ENCODE measurements at regions not wholly inside any gene's neighbourhood (a gene's known extent, or its start where the extent isn't known, plus 50 kb on each side); places are given as distances from the start of the nearest gene placed in this dataset.

GRCh38 chr1:208807446-208808127 lies 563.4 kb upstream of the PLXNA2 start:
- no peak for FAIRE-seq

GRCh38 chr1:208808301-208808700 lies 564.1 kb upstream of the PLXNA2 start:
- FAIRE-seq = no peak

GRCh38 chr1:208809876-208810275 lies 565.7 kb upstream of the PLXNA2 start:
- FAIRE-seq = no peak

GRCh38 chr1:208818770-208819445 lies 574.7 kb upstream of the PLXNA2 start:
- no peak for FAIRE-seq

DNA sequence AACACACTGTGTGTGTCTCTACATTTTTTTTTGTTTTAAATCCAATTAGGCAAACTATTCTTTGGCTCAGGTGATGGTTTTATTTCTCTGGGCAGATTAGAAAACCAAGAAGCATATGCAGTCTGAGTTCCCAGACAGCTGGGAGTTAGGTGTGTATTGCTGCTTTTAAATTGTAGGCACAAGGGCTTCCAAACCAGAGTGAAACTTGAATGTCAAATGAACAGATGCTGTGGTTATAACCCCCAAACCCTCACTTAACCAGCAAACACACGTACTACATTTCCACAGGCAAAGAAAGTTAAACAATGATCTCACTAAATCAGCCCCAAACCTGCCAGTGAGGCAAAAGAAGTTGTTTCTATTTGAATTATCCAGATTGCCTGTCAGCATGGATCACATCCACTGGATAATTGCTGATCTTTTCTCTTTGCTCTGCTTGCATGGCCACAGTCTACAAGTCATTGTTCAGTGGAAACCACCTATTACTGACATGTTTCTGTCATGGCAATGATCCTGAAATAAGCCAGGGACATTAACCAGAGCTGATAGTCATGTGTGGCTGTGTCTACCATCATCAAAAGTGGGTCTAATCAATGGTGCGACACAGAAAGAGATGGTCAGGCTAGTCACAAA lies 576.5 kb upstream of the PLXNA2 start:
- no peak for FAIRE-seq

- FAIRE-seq = no peak
Observed at GRCh38 chr1:208821939-208822338, 577.8 kb upstream of the PLXNA2 start.

DNA sequence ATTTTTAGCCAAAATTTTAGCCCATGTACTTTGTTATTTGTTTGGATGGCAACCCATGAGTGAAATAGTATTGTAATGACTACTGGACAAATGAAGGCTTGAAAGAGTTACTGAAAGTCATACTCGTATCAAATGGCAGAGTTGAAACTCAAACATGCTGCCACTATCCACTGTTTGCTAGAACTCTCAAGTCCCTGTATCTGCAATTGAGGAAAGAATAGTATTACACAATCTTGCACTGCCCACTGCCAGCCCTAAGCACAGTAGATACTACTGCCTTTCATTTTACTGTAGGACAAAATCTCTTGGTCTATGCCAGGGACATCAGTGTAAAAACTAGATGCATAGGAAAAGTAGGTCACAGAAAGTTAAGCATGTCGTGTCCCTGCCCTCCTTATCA lies 581.1 kb upstream of the PLXNA2 start:
- FAIRE-seq = no peak

DNA sequence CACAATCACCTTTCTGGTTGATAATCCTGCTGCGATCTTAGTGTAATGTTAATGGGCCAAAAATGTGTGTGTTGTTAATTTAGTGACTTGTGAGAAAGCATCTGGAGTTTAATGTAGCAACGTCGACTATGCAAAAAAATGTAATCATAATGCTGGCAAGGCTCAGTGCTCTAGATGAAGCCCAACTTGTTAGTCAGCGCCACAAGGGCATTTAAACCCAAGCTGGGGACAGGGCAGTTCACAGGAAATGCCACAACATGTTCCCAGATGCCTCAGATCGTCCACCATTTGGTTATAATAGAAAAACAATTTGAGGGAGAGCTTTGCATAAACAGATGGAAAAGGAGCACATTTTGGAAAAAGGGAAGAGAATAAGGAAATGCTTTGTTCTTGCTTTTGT lies 585.4 kb upstream of the PLXNA2 start:
- FAIRE-seq = no peak

DNA sequence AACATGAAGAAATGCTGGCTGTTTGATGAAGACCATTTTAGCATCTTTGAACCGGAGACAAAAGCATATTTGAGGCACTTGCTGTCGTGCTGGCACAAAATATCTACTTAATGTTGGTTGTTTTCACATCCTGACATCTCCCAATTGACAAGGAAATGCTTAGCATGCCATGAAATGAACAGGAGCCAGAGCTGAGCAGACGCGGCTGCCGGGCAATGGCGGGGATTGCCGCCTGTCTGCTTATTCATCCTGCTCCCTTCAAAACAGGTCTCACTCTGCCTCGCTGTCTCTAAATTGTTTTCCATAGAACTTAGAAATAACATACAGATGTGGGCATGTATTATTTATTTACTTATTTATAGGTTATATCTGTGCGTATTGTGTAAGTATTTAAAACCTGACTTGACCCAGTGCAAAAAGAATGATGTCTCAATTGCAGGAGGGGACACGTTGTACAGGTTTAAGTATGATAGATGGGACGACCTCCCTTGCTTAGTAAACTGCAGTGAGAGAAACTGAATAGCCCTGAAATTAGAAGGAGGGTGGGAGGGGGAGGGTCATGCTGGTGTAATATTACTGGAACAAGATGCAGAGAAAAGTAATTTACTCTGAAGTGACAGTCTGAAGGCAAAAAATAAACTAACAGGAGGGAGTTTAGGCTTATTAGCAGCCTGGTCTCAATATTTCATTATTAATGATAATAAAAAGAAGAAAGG lies 590.4 kb upstream of the PLXNA2 start:
- no peak for FAIRE-seq

DNA sequence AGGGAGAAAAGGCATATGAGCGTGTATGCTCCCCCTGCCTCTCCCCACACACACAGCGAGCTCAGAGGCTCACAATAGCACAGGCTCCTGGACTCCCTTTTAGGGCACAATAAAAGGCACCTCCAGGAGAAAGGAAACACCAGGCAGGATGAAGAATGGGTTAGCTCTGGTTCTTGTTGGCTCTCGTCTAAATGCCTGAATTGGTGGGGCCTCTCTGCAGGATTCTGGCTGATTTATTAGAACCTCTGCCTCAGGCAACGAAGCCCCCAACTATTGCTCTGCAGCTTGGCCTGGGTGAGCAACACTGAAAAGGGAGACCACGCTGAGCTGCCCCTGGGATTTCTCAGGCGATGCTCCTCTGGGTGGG lies 590.9 kb upstream of the PLXNA2 start:
- no peak for FAIRE-seq

GRCh38 chr1:208835781-208836180 lies 591.6 kb upstream of the PLXNA2 start:
- no peak for FAIRE-seq

DNA sequence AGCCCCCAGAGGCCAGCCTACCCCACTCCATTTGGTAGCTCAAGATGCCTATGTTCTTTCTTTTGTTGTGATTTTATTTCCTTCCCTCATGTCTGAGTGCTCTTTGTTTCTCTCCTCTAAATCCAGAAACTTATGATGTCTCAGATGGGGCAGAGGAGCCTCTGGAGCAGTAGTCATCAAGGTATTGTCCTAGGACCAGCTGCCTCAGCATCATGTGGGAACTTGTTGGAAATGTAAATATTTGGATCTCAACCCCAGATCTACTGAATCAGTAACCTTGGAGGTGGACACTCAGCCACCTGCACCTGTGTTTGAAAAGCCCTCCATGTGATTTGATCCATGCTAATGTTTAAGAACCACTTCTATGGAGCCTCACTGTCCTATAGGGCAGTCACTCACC lies 593.1 kb upstream of the PLXNA2 start:
- no peak for FAIRE-seq

GRCh38 chr1:208841436-208841835 lies 597.3 kb upstream of the PLXNA2 start:
- no peak for FAIRE-seq

DNA sequence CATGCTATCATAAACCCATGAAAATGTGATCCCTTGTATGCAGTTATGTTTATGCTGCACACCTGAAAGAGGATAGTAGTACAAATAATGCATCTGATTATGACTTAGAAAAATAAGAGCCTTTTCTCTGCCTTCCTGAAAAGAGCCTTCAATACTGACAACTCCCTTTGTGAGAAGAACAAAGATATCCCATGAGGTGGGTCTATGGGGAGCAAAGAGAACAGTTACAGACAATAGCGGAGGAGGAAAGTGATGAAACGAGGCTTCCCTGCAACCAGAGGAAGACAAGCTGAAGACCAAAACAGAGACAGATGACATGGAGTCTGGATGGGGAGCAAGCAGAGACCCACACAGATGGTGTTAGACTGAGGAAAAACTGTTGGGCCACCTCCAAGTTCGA lies 598.3 kb upstream of the PLXNA2 start:
- no peak for FAIRE-seq

GRCh38 chr1:208844158-208844557 lies 600.0 kb upstream of the PLXNA2 start:
- no peak for FAIRE-seq

DNA sequence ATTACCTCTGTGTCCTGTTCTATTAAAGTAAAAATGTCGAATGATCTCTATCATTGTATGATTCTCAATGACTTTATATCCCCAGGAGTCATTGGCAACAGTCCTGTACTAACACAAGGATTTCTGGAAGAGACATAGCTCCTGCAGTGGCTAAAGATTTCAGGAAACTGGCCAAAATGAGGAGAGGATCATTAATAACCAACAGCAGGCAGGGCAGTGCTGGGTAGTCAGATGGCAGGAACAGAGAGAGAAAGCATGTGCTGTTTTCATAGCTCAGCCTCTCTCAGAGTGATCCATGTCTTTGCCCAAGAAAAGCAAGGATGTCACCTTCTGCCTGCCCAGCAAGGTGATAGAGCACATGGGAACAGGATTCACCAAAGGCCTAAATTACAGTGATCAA lies 604.7 kb upstream of the PLXNA2 start:
- FAIRE-seq = no peak

- no peak for FAIRE-seq
Observed at GRCh38 chr1:208850442-208850841, 606.3 kb upstream of the PLXNA2 start.

- FAIRE-seq = no peak
Observed at GRCh38 chr1:208851366-208851765, 607.2 kb upstream of the PLXNA2 start.

DNA sequence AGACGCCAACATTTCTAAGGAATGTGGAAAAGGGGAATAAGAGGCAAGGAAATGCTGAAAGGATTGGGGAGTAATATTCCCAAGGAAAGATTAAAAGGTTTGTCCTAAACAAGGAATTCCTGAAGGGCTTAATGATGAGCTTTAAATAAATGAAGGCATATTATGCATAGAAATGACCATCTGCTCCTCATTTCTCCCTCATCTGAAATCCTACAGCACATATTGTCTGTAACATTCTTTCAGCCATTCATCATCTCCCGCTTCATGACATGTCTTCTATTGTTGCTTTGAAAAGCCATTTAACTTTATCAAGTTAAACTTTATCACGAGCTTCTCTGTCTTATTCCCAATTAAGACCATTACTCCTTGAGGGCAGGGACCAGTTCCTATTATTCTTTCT lies 608.7 kb upstream of the PLXNA2 start:
- FAIRE-seq = no peak

DNA sequence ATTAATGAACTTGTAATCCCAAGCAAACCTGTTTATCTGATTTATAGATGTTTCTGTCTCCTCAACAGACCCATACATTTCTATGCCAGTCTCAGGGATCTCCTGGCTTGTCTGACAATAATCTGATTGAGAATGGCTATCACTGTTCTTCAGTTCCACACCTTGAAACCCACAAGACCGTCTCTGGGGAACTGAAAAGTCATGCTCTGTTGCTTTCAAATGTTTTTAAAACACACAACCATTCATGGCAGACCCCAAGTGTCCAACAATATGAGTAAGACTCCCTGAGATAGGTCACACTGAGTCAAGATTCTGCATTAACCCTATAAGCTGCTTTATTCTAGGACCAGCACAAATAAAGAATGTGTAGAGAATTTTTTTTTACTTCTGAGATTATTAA lies 611.2 kb upstream of the PLXNA2 start:
- FAIRE-seq = no peak

DNA sequence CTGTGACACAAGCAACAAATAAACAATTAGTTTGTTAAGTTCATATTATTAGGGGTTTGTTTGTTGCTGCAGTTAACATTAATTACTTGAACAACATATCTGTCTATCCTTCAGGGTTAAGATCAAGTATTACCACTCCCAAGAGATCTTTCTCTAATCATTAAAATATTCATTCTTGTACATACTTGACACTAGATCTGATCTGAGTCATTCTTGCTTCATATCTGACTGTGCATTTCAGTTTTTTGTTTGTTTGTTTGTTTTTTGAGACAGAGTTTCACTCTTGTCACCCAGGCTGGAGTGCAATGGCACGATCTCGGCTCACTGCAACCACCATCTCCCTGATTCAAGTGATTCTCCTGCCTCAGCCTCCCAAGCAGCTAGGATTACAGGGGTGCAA lies 613.3 kb upstream of the PLXNA2 start:
- no peak for FAIRE-seq

GRCh38 chr1:208858738-208859137 lies 614.6 kb upstream of the PLXNA2 start:
- FAIRE-seq = no peak

GRCh38 chr1:208864366-208864965 lies 620.3 kb upstream of the PLXNA2 start:
- no peak for FAIRE-seq
